ENCODE measurements at regions not wholly inside any gene's neighbourhood (a gene's known extent, or its start where the extent isn't known, plus 50 kb on each side); places are given as distances from the start of the nearest gene placed in this dataset.

- Histone ChIP-seq H3K27me3 (ENCODE audit: control insufficient read depth, insufficient read depth, low read length) (no peaks in the 10 kb centered on the region), H3K9me3 (ENCODE audit: control insufficient read depth, insufficient read depth, low read length) (no peaks in the 10 kb centered on the region), H3K27ac (ENCODE audit: low read length) (no peak overlapping the region), H3K4me1 (ENCODE audit: control insufficient read depth, insufficient read depth, low read length) (no peaks in the 10 kb centered on the region), H3K4me3 (ENCODE audit: low read length) (no peak overlapping the region), H3K36me3 (ENCODE audit: control insufficient read depth, insufficient read depth, low read length) (no peaks in the 10 kb centered on the region)
- 100% methylated on average over 1 of the region's 20 CpGs for WGBS (ENCODE audit: insufficient coverage, insufficient read length)
- no peak for DNase-seq (ENCODE audit: low read depth, low spot score)
Observed at GRCh38 chr16:87076331-87076949, 240.8 kb downstream of the C16orf95 start.

- no peaks in the 10 kb centered on the region for H3K27me3 ChIP-seq (ENCODE audit: control insufficient read depth, insufficient read depth, low read length)
- no peaks in the 10 kb centered on the region for H3K9me3 ChIP-seq (ENCODE audit: control insufficient read depth, insufficient read depth, low read length)
- no peaks in the 10 kb centered on the region for H3K36me3 ChIP-seq (ENCODE audit: control insufficient read depth, insufficient read depth, low read length)
- DNase-seq (ENCODE audit: low read depth, low spot score) = no peak
- no peak overlapping the region for H3K27ac ChIP-seq (ENCODE audit: low read length)
- H3K4me3 ChIP-seq (ENCODE audit: low read length) = no peak overlapping the region
- no peaks in the 10 kb centered on the region for H3K4me1 ChIP-seq (ENCODE audit: control insufficient read depth, insufficient read depth, low read length)
- no CpG with 5 or more reads among the region's 13 CpGs for WGBS (ENCODE audit: insufficient coverage, insufficient read length)
Observed at GRCh38 chr16:87076950-87077749, 240.0 kb downstream of the C16orf95 start.

- Histone ChIP-seq H3K27me3 (ENCODE audit: control insufficient read depth, insufficient read depth, low read length) (no peaks in the 10 kb centered on the region), H3K27ac (ENCODE audit: low read length) (no peak overlapping the region), H3K36me3 (ENCODE audit: control insufficient read depth, insufficient read depth, low read length) (no peaks in the 10 kb centered on the region), H3K4me3 (ENCODE audit: low read length) (no peak overlapping the region), H3K4me1 (ENCODE audit: control insufficient read depth, insufficient read depth, low read length) (no peaks in the 10 kb centered on the region), H3K9me3 (ENCODE audit: control insufficient read depth, insufficient read depth, low read length) (no peaks in the 10 kb centered on the region)
- no CpG with 5 or more reads among the region's 5 CpGs for WGBS (ENCODE audit: insufficient coverage, insufficient read length)
- no peak for DNase-seq (ENCODE audit: low read depth, low spot score)
Observed at GRCh38 chr16:87077750-87078127, 239.5 kb downstream of the C16orf95 start.

GRCh38 chr16:87080571-87081167 lies 236.5 kb downstream of the C16orf95 start:
- Histone ChIP-seq H3K9me3 (ENCODE audit: control insufficient read depth, insufficient read depth, low read length) (no peaks in the 10 kb centered on the region), H3K4me3 (ENCODE audit: low read length) (no peak overlapping the region)
- no CpG with 5 or more reads among the region's 4 CpGs for WGBS (ENCODE audit: insufficient coverage, insufficient read length)

GRCh38 chr16:87085441-87085840 lies 231.8 kb downstream of the C16orf95 start:
- H3K4me1 ChIP-seq (ENCODE audit: control insufficient read depth, insufficient read depth, low read length) = no peaks in the 10 kb centered on the region
- no peak overlapping the region for H3K27ac ChIP-seq (ENCODE audit: low read length)
- no peaks in the 10 kb centered on the region for H3K36me3 ChIP-seq (ENCODE audit: control insufficient read depth, insufficient read depth, low read length)
- no peaks in the 10 kb centered on the region for H3K27me3 ChIP-seq (ENCODE audit: control insufficient read depth, insufficient read depth, low read length)
- H3K4me3 ChIP-seq (ENCODE audit: low read length) = no peak overlapping the region
- DNase-seq (ENCODE audit: low read depth, low spot score) = no peak
- no peaks in the 10 kb centered on the region for H3K9me3 ChIP-seq (ENCODE audit: control insufficient read depth, insufficient read depth, low read length)
- no CpG with 5 or more reads among the region's 5 CpGs for WGBS (ENCODE audit: insufficient coverage, insufficient read length)

More at GRCh38 chr16:87080571-87081167, 236.5 kb downstream of the C16orf95 start:
- no peaks in the 10 kb centered on the region for H3K27me3 ChIP-seq (ENCODE audit: control insufficient read depth, insufficient read depth, low read length)
- H3K27ac ChIP-seq (ENCODE audit: low read length) = no peak overlapping the region
- DNase-seq (ENCODE audit: low read depth, low spot score) = no peak
- H3K4me1 ChIP-seq (ENCODE audit: control insufficient read depth, insufficient read depth, low read length) = no peaks in the 10 kb centered on the region
- no peaks in the 10 kb centered on the region for H3K36me3 ChIP-seq (ENCODE audit: control insufficient read depth, insufficient read depth, low read length)

GRCh38 chr16:87086156-87086555 lies 231.0 kb downstream of the C16orf95 start:
- no CpG with 5 or more reads among the region's 4 CpGs for WGBS (ENCODE audit: insufficient coverage, insufficient read length)
- H3K9me3 ChIP-seq (ENCODE audit: control insufficient read depth, insufficient read depth, low read length) = no peaks in the 10 kb centered on the region
- no peak overlapping the region for H3K4me3 ChIP-seq (ENCODE audit: low read length)
- no peaks in the 10 kb centered on the region for H3K27me3 ChIP-seq (ENCODE audit: control insufficient read depth, insufficient read depth, low read length)
- no peak for DNase-seq (ENCODE audit: low read depth, low spot score)
- H3K36me3 ChIP-seq (ENCODE audit: control insufficient read depth, insufficient read depth, low read length) = no peaks in the 10 kb centered on the region
- H3K4me1 ChIP-seq (ENCODE audit: control insufficient read depth, insufficient read depth, low read length) = no peaks in the 10 kb centered on the region
- H3K27ac ChIP-seq (ENCODE audit: low read length) = no peak overlapping the region

GRCh38 chr16:87086575-87086974 lies 230.6 kb downstream of the C16orf95 start:
- Histone ChIP-seq H3K36me3 (ENCODE audit: control insufficient read depth, insufficient read depth, low read length) (no peaks in the 10 kb centered on the region), H3K27ac (ENCODE audit: low read length) (no peak overlapping the region), H3K27me3 (ENCODE audit: control insufficient read depth, insufficient read depth, low read length) (no peaks in the 10 kb centered on the region), H3K4me3 (ENCODE audit: low read length) (no peak overlapping the region), H3K4me1 (ENCODE audit: control insufficient read depth, insufficient read depth, low read length) (no peaks in the 10 kb centered on the region), H3K9me3 (ENCODE audit: control insufficient read depth, insufficient read depth, low read length) (no peaks in the 10 kb centered on the region)
- no peak for DNase-seq (ENCODE audit: low read depth, low spot score)

- Histone ChIP-seq H3K9me3 (ENCODE audit: control insufficient read depth, insufficient read depth, low read length) (no peaks in the 10 kb centered on the region), H3K4me3 (ENCODE audit: low read length) (no peak overlapping the region), H3K36me3 (ENCODE audit: control insufficient read depth, insufficient read depth, low read length) (no peaks in the 10 kb centered on the region), H3K27me3 (ENCODE audit: control insufficient read depth, insufficient read depth, low read length) (no peaks in the 10 kb centered on the region), H3K4me1 (ENCODE audit: control insufficient read depth, insufficient read depth, low read length) (peaks cover 2% of the 10 kb centered on the region), H3K27ac (ENCODE audit: low read length) (no peak overlapping the region)
- no CpG with 5 or more reads among the region's 5 CpGs for WGBS (ENCODE audit: insufficient coverage, insufficient read length)
- no peak for DNase-seq (ENCODE audit: low read depth, low spot score)
Observed at GRCh38 chr16:87092958-87093357, 224.2 kb downstream of the C16orf95 start.

- no CpG with 5 or more reads among the region's 18 CpGs for WGBS (ENCODE audit: insufficient coverage, insufficient read length)
- Histone ChIP-seq H3K36me3 (ENCODE audit: control insufficient read depth, insufficient read depth, low read length) (no peaks in the 10 kb centered on the region), H3K27me3 (ENCODE audit: control insufficient read depth, insufficient read depth, low read length) (no peaks in the 10 kb centered on the region), H3K4me3 (ENCODE audit: low read length) (no peak overlapping the region), H3K9me3 (ENCODE audit: control insufficient read depth, insufficient read depth, low read length) (no peaks in the 10 kb centered on the region), H3K27ac (ENCODE audit: low read length) (no peak overlapping the region), H3K4me1 (ENCODE audit: control insufficient read depth, insufficient read depth, low read length) (peaks cover 2% of the 10 kb centered on the region)
- no peak for DNase-seq (ENCODE audit: low read depth, low spot score)
Observed at GRCh38 chr16:87093804-87094555, 223.2 kb downstream of the C16orf95 start.

GRCh38 chr16:87094556-87094865 lies 222.7 kb downstream of the C16orf95 start:
- no peak for DNase-seq (ENCODE audit: low read depth, low spot score)
- Histone ChIP-seq H3K27me3 (ENCODE audit: control insufficient read depth, insufficient read depth, low read length) (no peaks in the 10 kb centered on the region), H3K9me3 (ENCODE audit: control insufficient read depth, insufficient read depth, low read length) (no peaks in the 10 kb centered on the region), H3K4me3 (ENCODE audit: low read length) (no peak overlapping the region), H3K4me1 (ENCODE audit: control insufficient read depth, insufficient read depth, low read length) (peaks cover 2% of the 10 kb centered on the region), H3K27ac (ENCODE audit: low read length) (no peak overlapping the region), H3K36me3 (ENCODE audit: control insufficient read depth, insufficient read depth, low read length) (no peaks in the 10 kb centered on the region)
- WGBS (ENCODE audit: insufficient coverage, insufficient read length) = no CpG with 5 or more reads among the region's 5 CpGs

All from iPS DF 6.9 (cell line).